ENCODE measurements at regions not wholly inside any gene's neighbourhood (a gene's known extent, or its start where the extent isn't known, plus 50 kb on each side); places are given as distances from the start of the nearest gene placed in this dataset.

DNA sequence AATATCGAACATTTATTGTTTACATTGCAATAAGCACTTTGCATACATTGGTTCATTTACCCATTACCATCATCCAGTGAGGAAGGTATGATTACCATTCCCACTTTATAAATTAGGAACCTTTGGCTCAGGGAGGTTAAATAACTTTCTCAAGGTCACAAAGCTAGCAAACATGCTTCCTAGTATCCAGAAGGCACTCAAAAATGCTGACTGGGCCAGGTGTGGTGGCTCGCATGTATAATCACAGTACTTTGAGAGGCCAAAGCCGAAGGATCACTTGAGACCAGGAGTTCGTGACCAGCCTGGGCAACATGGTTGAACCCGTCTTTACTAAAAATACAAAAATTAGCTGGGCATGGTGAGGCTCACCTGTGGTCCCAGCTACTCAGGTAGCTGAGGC lies 259.6 kb downstream of the TMEM114 start:
- TF ChIP-seq REST (IDR thresholded peaks at IDR 0.05) = no peak
- no peak for TF ChIP-seq CTCF (IDR thresholded peaks at IDR 0.05)

Measured in A549 (cell line).